ENCODE measurements at regions not wholly inside any gene's neighbourhood (a gene's known extent, or its start where the extent isn't known, plus 50 kb on each side); places are given as distances from the start of the nearest gene placed in this dataset.

- Histone ChIP-seq H4K8ac (replicated peaks; ENCODE audit: insufficient read length, low read depth, low read length) (no peak overlapping the region), H4K20me1 (ENCODE audit: control insufficient read depth, insufficient read depth, insufficient read length) (no peaks in the 10 kb centered on the region)
Observed at GRCh38 chr6:122107256-122107852, 292.1 kb upstream of the HSF2 start.

More at GRCh38 chr6:122107256-122107852, 292.1 kb upstream of the HSF2 start:
- H3K9me3 Mint-ChIP-seq = no peaks in the 10 kb centered on the region
- H3K23ac ChIP-seq (ENCODE audit: insufficient read length, low read depth, low read length) = no peak overlapping the region
- no peak overlapping the region for H2AK5ac ChIP-seq (ENCODE audit: insufficient read length, low read length)
- no peaks in the 10 kb centered on the region for H3K27me3 Mint-ChIP-seq (ENCODE audit: low read depth)
- no peak overlapping the region for H2BK120ac ChIP-seq (ENCODE audit: low read depth, low read length, poor library complexity, severe bottlenecking)
- H3K9ac ChIP-seq (ENCODE audit: extremely low read depth, insufficient read length, low read length) = no peak overlapping the region
- H3K4me1 ChIP-seq (ENCODE audit: insufficient read depth, low read length) = no peaks in the 10 kb centered on the region
- no peak overlapping the region for H3K14ac ChIP-seq (ENCODE audit: insufficient read depth, low read length)
- H2BK20ac ChIP-seq (ENCODE audit: low read depth, low read length, poor library complexity, severe bottlenecking) = no peak overlapping the region
- H3K9me3 ChIP-seq (ENCODE audit: control insufficient read depth, low read depth, low read length) = no peaks in the 10 kb centered on the region
- H3K27ac ChIP-seq (ENCODE audit: insufficient read length, low read depth, low read length) = no peak overlapping the region
- H3K4me3 Mint-ChIP-seq = no peak overlapping the region
- no peaks in the 10 kb centered on the region for H3K79me2 ChIP-seq (ENCODE audit: insufficient read depth, low read length)
- no peaks in the 10 kb centered on the region for H3K79me1 ChIP-seq (ENCODE audit: insufficient read depth, low read depth, low read length, poor library complexity, severe bottlenecking)
- no peak overlapping the region for H2BK5ac ChIP-seq (ENCODE audit: insufficient read length, low read length)
- no peak overlapping the region for H3K27ac Mint-ChIP-seq
- H3K18ac ChIP-seq (ENCODE audit: insufficient read length, low read depth, low read length) = no peak overlapping the region
- no peak overlapping the region for H3K56ac ChIP-seq (ENCODE audit: insufficient read length, low read depth, low read length)
- no peak overlapping the region for H2BK12ac ChIP-seq (ENCODE audit: insufficient read length, low read depth, low read length)
- no peaks in the 10 kb centered on the region for H3K36me3 Mint-ChIP-seq (ENCODE audit: insufficient read depth in 1 of 3, low read depth in 3 of 3)
- H2AFZ ChIP-seq (ENCODE audit: low read length) = no peak overlapping the region
- no CpG with 5 or more reads among the region's 3 CpGs for WGBS (ENCODE audit: extremely low coverage, insufficient read length, low lambda C conversion rate)
- no peaks in the 10 kb centered on the region for H3K23me2 ChIP-seq (ENCODE audit: insufficient read length, low read depth, low read length, poor library complexity, severe bottlenecking)
- no peaks in the 10 kb centered on the region for H3K27me3 ChIP-seq (ENCODE audit: insufficient read depth, low read length)
- DNase-seq = no peak
- H4K91ac ChIP-seq (ENCODE audit: insufficient read length, low read depth, low read length) = no peak overlapping the region
- H3K4me2 ChIP-seq (ENCODE audit: insufficient read depth, insufficient read length, low read length) = no peak overlapping the region
- no peak for TF ChIP-seq CTCF (conservative IDR thresholded peaks at IDR 0.05)
- H2BK15ac ChIP-seq (ENCODE audit: low read depth, low read length) = no peak overlapping the region
- H3T11ph ChIP-seq (ENCODE audit: low read length) = no peak overlapping the region
- H3K4me1 Mint-ChIP-seq = peaks cover 0 to 3% of the 10 kb centered on the region in 2 experiments; a peak in 1 of 4 replicates
- H3K4ac ChIP-seq (ENCODE audit: low read depth, low read length) = no peak overlapping the region
- no peak overlapping the region for H4K5ac ChIP-seq (ENCODE audit: insufficient read length, low read depth, low read length)

Measured in H9 (cell line).